HCT116 (cell line): ENCODE measurements at regions not wholly inside any gene's neighbourhood (a gene's known extent, or its start where the extent isn't known, plus 50 kb on each side); places are given as distances from the start of the nearest gene placed in this dataset.

Source experiments
- ATAC-seq: fragments of 200-7000 bp; cut with Tn5 transposase; 2 replicates; pipeline ENCODE4 v1.9.1; 2020; ENCODE audit warnings: mild to moderate bottlenecking, moderate library complexity
- BruUV-seq: library from RNA; stranded (reverse); fragments of 400-500 nt; replicated peaks from 2 replicates; lab custom pipeline; 2021; lab: Mats Ljungman, UMichigan
- CTCF ChIA-PET: fragments of 300-600 bp; sonication (Branson Sonifier 250); formaldehyde crosslinking; loops from one replicate; lab custom pipeline; 2021; ENCODE audit warnings: antibody characterized with exemption; lab: Charles Lee
- POLR2A ChIA-PET: fragments of 300-600, 350-600 bp; sonication (Branson Sonifier 250); formaldehyde crosslinking; loops from one replicate; lab custom pipeline; 2021; ENCODE audit warnings: antibody characterized with exemption; lab: Charles Lee
- RAD21 ChIA-PET, 2 experiments: fragments of 300-600 bp; sonication (Branson Sonifier 250); formaldehyde crosslinking; loops; one replicate each; lab custom pipeline; 2023; ENCODE audit warnings: low total read pairs in 2 of 2; ENCODE audit not compliant: uncharacterized antibody in 2 of 2, unreplicated experiment in 2 of 2, low non-redundant PET in 1 of 2; lab: Charles Lee
- DNase-seq: peaks from one replicate; pipeline ENCODE4 v3.0.0-alpha.2; 2010; ENCODE audit warnings: low read depth, low spot score
- H2AFZ ChIP-seq: fragments of 200-600 bp; shearing (Covaris generic), sonication (generic); 2 replicates; pipeline ENCODE4 v1.6.1; 2017; ENCODE audit warnings: low read depth, mixed run types, mixed read lengths, antibody characterized with exemption, low read length; ENCODE audit not compliant: poor library complexity, severe bottlenecking
- H3K27ac ChIP-seq: 2 replicates; pipeline ENCODE4 v1.5.1; 2012; ENCODE audit warnings: low read depth, low read length
- H3K27me3 ChIP-seq: fragments of 200-600 bp; sonication (generic); 2 replicates; pipeline ENCODE4 v1.6.1; 2016; ENCODE audit warnings: mixed run types, low read length, mixed read lengths; ENCODE audit not compliant: insufficient read depth
- H3K36me3 ChIP-seq, 2 experiments: fragments of 200-500 bp in 1 of 2; fragments of 200-600 bp in 1 of 2; sonication (Bioruptor generic) in 1 of 2; sonication (generic) in 1 of 2; 2 replicates each; pipeline versions ENCODE4 v1.5.1 to v1.6.1; 2014 to 2016; ENCODE audit warnings: low read length in 2 of 2, inconsistent platforms in 1 of 2, mixed read lengths in 1 of 2, mixed run types in 1 of 2; ENCODE audit not compliant: insufficient read depth in 2 of 2, control insufficient read depth in 1 of 2
- H3K4me1 ChIP-seq, 2 experiments: fragments of 200-600 bp in 1 of 2; sonication (generic) in 1 of 2; 2 replicates each; pipeline versions ENCODE4 v1.5.1 to v1.6.1; 2012 to 2017; ENCODE audit warnings: low read length in 2 of 2, inconsistent platforms in 1 of 2, mild to moderate bottlenecking in 1 of 2, mixed read lengths in 1 of 2, mixed run types in 1 of 2, moderate library complexity in 1 of 2; ENCODE audit not compliant: insufficient read depth in 2 of 2, control insufficient read depth in 1 of 2
- H3K4me2 ChIP-seq: fragments of 200-600 bp; sonication (generic); 2 replicates; pipeline ENCODE4 v1.6.1; 2017; ENCODE audit warnings: mixed run types, low read length, mixed read lengths
- H3K4me3 ChIP-seq, 2 experiments: fragments of 200-600 bp in 1 of 2; sonication (generic) in 1 of 2; replicated peaks in 1 of 2; 2 replicates each; pipeline ENCODE4 v1.5.1; 2011 to 2016; ENCODE audit warnings: low read length in 2 of 2, control low read depth in 1 of 2, low read depth in 1 of 2, mild to moderate bottlenecking in 1 of 2, mixed read lengths in 1 of 2, mixed run types in 1 of 2
- H3K79me2 ChIP-seq: fragments of 200-600 bp; sonication (generic); 2 replicates; pipeline ENCODE4 v1.6.1; 2017; ENCODE audit warnings: mild to moderate bottlenecking, mixed run types, low read length, moderate library complexity, mixed read lengths; ENCODE audit not compliant: insufficient read depth
- H3K9ac ChIP-seq: fragments of 200-600 bp; sonication (generic); 2 replicates; pipeline ENCODE4 v1.6.1; 2016; ENCODE audit warnings: low read length, mixed read lengths
- H3K9me2 ChIP-seq: fragments of 200-600 bp; sonication (generic), shearing (Covaris generic); 2 replicates; pipeline ENCODE4 v1.6.1; 2017; ENCODE audit warnings: mixed run types, mild to moderate bottlenecking, moderate library complexity; ENCODE audit not compliant: insufficient read depth
- H3K9me3 ChIP-seq, 2 experiments: fragments of 200-500 bp in 1 of 2; fragments of 200-600 bp in 1 of 2; sonication (Bioruptor generic) in 1 of 2; sonication (generic) in 1 of 2; 2 replicates each; pipeline ENCODE4 v1.6.1; 2014 to 2017; ENCODE audit warnings: low read length in 2 of 2, mixed read lengths in 2 of 2, inconsistent platforms in 1 of 2, low read depth in 1 of 2, mild to moderate bottlenecking in 1 of 2, mixed run types in 1 of 2, moderate library complexity in 1 of 2; ENCODE audit not compliant: control insufficient read depth in 1 of 2, insufficient read depth in 1 of 2
- H4K20me1 ChIP-seq: fragments of 200-600 bp; sonication (generic), shearing (Covaris generic); 2 replicates; pipeline ENCODE4 v1.6.1; 2017; ENCODE audit warnings: mixed run types, mild to moderate bottlenecking, moderate library complexity; ENCODE audit not compliant: insufficient read depth
- EZH2 ChIP-seq: fragments of 200-600 bp; sonication (generic); IDR thresholded peaks from 2 replicates; pipeline ENCODE4 v1.6.1; 2017; ENCODE audit warnings: antibody characterized with exemption, mixed run types
- EZH2phosphoT487 ChIP-seq: fragments of 200-600 bp; IDR thresholded peaks from 2 replicates; pipeline ENCODE4 v1.6.1; 2018; ENCODE audit warnings: antibody characterized with exemption, borderline replicate concordance
- SRF ChIP-seq: IDR thresholded peaks from 2 replicates; pipeline ENCODE4 v1.6.1; 2012; ENCODE audit warnings: low read depth
- TCF7L2 ChIP-seq: IDR thresholded peaks from 2 replicates; pipeline ENCODE4 v1.7.0; 2011; ENCODE audit warnings: borderline replicate concordance, inconsistent platforms; ENCODE audit not compliant: insufficient read depth, insufficient read length; ENCODE audit errors: extremely low read depth
- intact Hi-C: fragments of 100-400 bp; cut with micrococcal nuclease; formaldehyde crosslinking; loops from 2 replicates; pipeline ENCODE4 v1.10.0; 2022

DNA sequence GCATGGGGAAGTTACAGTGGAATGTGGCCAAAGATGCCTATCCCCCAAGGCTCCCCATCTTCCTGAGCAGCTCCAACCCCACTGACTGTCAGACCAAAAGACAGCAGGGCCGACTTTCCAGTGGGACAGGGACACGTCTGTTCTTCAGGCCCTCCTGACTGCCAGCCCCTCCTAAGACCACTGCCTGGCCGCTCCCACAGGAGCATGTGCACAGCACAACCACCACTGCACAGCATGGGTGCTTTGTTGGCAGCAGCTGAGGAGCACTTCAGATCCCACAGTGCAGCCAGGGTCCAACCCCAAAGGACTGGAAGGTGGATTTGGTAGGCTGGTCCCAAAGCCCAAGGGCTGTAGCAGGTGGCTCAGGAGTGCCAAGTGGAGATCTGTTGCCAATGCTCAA is 648.3 kb upstream of the BRINP3 start:
- no peaks in the 10 kb centered on the region for H3K79me2 ChIP-seq
- TF ChIP-seq SRF (no peak), EZH2phosphoT487 (no peak), TCF7L2 (no peak)

DNA sequence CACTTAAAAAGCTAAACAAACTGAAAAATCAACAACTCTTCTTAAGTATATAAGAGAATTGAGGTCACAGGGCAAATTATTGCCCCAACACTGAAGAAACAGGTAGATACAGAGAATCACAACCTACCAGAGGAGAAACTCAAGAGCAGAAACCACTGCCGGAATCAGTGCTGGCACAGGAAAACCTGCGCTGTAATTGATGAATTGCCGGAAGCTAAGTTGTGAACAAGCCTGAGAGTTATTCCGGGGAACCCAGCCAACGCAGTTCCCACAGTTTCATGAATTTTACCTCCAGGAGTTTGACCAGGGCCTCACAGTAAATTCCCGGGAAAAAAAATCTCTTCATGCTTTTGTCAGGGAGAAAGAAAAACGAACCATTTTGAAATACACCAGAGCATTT is 657.1 kb upstream of the BRINP3 start:
- Histone ChIP-seq H3K4me3 (no peak overlapping the region), H3K9ac (no peak overlapping the region), H3K4me2 (no peak overlapping the region), H3K9me3 (no peaks in the 10 kb centered on the region), H3K36me3 (no peaks in the 10 kb centered on the region), H3K27ac (no peak overlapping the region), H4K20me1 (no peaks in the 10 kb centered on the region), H3K27me3 (no peaks in the 10 kb centered on the region), H2AFZ (no peak overlapping the region), H3K4me1 (no peaks in the 10 kb centered on the region), H3K9me2 (no peaks in the 10 kb centered on the region), H3K79me2 (no peaks in the 10 kb centered on the region)
- no peak for ATAC-seq
- ChIA-PET POLR2A (no interaction called here), CTCF (no interaction called here), RAD21 (no interaction called here)
- no peak for TF ChIP-seq EZH2
- intact Hi-C loops: no loop called here
- no TSS peak for BruUV-seq
- DNase-seq: no peak

More for the DNA sequence above, 648.3 kb upstream of the BRINP3 start:
- BruUV-seq: no TSS peak
- Histone ChIP-seq H3K27ac (no peak overlapping the region), H3K9me3 (no peaks in the 10 kb centered on the region), H3K27me3 (no peaks in the 10 kb centered on the region), H3K4me1 (no peaks in the 10 kb centered on the region), H3K36me3 (no peaks in the 10 kb centered on the region), H3K4me3 (no peak overlapping the region), H2AFZ (no peak overlapping the region), H4K20me1 (no peaks in the 10 kb centered on the region), H3K4me2 (no peak overlapping the region), H3K9me2 (0 out of 2 replicates have a peak, but pooled peaks cover 3% of the 10 kb centered on the region), H3K9ac (no peak overlapping the region)
- POLR2A ChIA-PET: no interaction called here
- CTCF ChIA-PET: no interaction called here
- RAD21 ChIA-PET: no interaction called here
- DNase-seq (no peak), ATAC-seq (no peak)
- intact Hi-C loops: loop anchor here (10.0 kb wide), 1 partner anchor 491 kb away; no protein-coding TSS in a partner anchor
